GM19463 (cell line): ENCODE measurements at regions not wholly inside any gene's neighbourhood (a gene's known extent, or its start where the extent isn't known, plus 50 kb on each side); places are given as distances from the start of the nearest gene placed in this dataset.

Experiments
- ATAC-seq: cut with Tn5 transposase; IDR thresholded peaks from one replicate; pipeline ENCODE4 v1.9.1; 2021; ENCODE audit warnings: mild to moderate bottlenecking, moderate library complexity; ENCODE audit not compliant: unreplicated experiment

DNA sequence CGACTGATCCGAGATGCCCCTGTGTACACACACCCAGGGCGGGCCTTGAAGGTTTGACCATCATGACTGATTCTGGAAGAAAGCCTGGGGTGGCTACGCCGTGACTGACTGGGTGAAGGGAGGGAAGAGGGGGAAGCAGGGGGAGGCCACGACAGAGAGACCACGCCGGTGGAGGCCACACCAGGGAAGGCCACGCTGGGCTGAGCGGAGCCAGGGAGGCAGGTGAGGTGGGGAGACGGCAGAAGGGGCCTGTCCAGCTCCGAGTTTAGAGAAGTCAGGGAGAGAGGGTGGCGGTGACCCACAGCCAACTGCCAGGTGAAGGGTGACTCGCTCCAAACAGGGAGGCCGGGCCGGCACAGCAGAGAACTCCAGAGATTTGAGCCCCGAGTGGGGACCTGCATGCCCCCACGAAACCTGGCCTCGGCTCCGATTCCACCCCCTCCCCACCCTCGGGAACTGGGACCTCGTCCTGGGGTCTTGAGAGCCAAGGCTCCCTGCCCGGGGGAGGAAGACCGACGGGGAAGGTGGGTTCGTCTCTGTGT, 102.6 kb downstream of the PTPRS start:
- no peak for ATAC-seq

DNA sequence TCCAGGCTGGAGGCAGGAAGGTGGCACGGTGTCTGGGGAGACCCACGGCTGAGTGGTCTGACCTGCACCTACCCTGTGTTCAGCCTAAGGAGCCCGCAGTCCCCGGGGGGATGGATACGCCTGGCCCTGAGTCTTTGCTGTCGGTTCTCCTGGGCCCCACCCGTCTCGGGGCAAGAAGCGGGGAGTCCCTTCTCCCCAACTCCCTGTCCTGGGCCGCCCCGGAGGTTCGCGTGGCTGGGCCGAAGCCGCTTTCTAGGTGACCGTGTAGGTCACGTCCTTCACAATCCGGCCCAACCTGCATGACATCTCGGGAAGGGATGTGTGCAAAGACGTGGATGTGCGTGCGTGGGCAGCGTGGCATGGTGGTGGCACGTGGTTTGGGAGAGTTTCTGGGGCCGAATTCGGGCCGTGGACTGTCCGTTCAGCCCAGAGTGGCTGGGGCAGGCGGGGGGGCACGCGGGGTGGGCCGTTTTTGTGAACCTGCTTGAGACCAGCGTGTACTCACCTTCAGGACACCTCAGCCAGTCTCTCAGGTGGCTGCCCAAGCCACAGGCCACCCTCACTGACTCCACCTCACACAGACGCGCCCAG, 103.3 kb downstream of the PTPRS start:
- ATAC-seq: no peak

DNA sequence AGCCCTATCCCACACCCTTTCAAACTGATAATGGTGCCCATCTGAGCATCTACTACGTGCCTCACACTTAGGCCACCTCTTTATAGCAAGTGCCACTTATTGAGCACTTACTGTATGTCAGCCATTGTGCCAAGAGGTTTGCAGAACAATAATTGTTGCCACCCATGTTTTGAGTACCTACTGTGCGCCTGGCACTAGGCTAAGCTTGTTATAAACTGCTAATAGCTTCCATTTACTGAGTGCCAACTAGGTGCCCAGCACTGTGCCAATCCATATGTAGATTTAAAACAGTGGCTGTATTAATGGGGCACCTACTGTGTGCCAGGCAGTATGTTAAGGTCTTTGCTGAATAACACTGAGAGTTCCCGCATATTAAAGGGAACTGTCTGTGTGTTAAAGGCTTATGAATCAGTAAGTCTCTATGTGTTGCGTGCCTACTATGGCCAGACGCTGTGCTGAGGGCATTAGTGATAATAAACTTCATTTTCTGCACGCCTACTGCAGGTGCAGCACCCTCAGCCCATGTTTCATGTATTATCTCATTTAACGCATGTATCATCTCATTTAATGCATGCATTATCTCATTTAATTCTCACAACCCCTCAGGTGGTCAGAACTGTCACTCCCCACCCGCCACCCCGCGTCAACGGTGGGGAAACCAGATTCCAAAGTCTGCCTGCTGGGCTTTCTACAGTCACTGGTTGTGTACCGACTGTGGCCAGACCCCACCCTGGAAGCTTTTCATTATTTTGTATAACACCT, 105.0 kb downstream of the PTPRS start:
- no peak for ATAC-seq

DNA sequence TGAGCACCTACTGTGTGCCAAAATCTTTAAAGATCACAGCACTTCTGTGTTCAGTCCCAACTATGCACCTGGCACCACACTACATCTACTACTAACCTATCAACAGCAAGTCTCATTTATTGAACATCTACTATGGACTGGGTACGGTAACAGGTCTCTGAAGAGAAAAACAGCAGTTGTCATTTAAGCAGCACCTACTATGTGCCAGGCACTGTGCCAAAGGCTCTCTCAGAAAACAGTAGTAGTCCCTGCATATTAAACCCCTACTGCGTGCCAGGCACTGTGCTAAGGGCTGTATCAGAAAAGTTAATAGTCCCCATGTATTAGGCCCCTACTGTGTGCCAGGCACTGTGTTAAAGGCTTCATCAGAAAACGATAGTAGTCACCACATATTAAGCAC, 106.2 kb downstream of the PTPRS start:
- no peak for ATAC-seq

DNA sequence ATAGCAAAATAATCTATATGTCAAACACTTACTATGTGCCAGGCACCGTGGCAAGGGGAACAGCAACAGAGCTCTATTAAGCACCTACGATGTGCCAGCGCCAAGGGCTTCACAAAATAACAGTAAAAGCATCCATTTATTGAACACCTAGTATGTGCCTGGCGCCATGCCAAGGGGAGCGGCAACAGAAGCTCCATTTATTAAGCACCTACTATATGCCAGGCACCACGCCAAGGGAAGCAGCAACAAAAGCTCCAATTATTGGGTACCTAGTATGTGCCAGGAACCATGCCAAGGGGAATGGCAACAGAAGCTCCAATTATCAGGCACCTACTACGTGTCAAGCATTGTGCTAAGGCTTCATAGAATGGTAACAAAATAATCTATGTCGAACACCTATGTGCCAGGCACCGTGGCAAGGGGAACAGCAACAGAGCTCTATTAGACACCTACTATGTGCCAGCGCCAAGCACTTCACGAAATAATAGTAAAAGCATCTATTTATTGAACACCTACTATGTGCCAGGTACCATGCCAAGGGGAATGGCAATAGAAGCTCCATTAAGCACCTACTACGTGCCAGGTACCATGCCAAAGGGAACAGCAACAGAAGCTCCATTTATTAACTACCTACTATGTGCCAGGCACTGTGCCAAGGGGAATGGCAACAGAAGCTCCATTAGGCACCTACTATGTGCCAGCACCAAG, 107.7 kb downstream of the PTPRS start:
- ATAC-seq: no peak

DNA sequence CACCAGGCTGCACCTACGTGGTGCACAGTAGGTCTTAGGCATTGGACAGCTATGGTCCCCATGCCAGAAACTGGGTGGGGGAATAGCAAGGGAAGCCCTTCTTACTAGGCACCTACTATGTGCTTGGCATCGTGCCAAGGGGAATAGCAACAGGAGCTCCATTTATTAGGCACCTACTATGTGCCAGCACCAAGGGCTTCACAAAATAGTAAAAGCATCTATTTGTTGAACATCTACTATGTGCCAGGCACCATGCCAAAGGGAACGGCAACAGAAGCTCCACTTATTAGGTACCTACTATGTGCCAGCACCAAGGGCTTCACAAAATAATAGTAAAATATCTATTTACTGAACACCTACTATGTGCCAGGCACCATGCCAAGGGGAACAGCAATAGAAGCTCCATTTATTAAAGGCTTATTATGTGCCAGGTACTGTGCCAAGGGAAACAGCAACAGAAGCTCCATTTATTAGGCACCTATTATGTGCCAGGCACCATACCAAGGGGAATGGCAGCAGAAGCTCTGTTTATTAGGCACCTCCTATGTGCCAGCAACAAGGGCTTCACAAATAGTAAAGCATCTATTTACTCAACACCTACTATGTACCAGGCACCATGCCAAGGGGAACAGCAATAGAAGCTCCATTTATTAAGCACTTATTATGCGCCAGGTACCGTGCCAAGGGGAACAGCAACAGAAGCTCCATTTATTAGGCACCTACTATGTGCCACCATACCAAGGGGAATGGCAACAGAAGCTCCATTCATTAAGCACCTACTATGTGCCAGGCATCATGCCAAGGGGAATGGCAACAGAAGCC, 108.5 kb downstream of the PTPRS start:
- no peak for ATAC-seq

DNA sequence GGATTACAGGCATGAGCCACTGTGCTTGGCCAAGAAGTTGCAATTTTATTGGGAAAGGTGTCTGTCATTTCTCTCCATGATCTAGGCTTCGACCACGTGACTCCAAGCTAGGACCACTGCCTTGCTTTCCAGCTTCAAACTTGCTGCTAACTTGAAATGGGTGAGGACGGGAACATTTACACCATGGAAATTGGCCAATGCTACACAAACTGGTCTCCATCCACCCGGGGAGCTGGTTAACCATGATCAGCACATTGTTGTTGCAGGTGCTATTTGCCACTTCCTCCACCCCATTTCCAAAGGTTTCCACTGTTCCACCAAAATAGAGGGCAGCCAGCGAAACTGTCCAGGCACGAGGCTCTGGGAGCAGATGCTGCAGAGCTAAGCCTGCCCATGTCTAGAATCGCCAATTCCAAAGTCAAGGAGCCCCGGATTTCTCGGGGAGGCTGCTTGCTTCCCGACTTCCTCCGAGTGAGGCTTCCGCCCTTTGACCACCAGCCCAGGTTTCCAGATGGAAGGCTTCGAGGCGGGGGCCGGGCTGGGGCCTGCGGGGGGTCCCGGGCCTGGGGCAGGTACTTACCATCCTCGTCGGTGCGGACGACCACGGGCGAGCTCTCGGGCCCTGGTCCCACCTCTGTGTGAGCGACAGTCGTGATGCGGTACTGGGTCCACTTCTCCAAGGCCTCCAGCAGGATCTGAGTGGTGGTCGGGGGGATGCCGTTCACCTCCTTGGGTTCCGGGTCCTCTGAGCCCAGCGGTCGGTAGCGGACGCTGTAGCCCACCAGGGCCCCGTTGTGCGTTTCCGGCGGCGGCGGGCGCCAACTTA, 109.7 kb downstream of the PTPRS start:
- ATAC-seq: no peak

DNA sequence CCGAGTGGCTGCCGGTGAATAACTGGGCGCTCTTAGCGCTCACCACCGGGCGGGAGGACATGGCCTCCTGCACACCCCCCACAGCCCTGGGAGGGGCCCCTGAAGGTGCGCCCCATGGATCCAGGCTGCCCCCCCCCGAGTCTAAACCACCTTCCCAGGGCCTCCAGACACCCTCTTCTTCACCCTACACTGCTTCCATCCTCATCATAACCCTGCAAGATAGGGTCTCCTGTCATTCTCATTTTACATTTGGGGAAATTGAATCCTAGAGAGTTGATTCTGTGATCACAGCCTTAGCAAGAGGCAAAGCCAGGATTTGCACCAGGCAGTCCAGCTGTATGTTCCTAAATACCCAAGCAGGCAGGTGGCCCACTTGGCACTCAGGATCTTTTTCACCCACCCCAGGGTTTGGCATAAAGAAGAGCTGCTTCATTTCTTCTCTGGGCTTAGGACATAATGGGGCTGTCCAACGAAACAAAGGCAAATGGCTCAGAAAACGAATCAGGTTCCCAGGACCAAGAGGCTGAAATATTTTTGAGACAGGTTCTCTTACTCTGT, 110.8 kb downstream of the PTPRS start:
- no peak for ATAC-seq

DNA sequence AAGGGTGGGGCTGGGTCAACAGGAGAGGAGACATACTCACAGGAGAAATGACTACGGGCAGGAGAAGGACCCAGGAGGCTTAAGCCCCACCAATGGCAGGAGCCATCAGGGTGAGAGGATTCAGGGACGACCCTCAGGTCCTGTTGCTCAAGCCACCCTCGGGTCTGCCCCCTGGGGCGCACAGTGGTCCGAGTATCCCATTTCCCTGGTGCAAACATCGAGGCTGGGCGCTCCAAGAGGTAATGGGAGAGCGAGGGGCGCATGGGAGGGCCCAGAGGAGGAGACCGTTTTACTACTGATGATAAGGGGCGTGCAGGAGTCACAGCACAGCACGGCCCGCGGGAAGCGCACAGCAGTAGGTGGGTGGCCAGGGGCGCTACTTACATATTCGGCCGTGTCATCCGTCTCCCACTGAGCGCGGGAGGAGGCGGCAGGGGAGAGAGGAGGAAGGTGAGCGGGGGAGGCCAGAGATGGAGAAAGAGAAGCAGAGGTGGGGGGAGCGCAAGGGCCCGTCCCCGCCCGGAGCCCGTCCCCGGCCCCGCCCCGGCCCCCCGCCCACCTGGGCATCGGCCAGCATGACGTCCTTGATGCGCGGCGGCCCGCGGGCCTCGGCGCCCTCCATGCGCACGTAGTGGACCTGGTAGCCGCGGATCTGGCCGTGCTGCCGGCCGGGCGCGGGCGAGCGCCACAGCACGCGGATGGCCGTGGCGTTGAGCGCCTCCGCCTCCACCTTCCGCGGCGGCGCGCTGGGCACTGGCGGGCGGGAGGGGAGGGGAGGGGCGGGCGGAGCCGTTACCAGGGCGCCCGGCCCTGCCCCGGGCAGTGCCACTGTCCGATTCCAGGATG, 111.5 kb downstream of the PTPRS start:
- ATAC-seq: no peak

DNA sequence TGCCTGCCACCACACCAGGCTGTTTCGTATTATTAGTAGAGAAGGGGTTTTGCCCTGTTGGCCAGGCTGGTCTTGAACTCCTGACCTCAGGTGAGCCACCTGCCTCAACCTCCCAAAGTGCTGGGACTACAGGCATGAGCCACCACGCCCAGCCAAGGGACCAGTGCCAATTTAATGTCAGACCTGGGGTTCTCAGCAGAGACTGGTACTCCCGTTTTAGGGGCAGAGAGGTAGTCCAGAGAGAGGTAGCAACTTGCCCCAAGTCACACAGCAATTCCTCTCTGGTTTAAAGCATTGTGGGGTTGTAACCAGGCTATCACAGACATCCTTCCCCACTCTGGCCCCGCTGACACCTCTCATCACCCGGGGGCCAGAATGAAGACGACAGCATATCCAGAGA, 112.1 kb downstream of the PTPRS start:
- no peak for ATAC-seq

DNA sequence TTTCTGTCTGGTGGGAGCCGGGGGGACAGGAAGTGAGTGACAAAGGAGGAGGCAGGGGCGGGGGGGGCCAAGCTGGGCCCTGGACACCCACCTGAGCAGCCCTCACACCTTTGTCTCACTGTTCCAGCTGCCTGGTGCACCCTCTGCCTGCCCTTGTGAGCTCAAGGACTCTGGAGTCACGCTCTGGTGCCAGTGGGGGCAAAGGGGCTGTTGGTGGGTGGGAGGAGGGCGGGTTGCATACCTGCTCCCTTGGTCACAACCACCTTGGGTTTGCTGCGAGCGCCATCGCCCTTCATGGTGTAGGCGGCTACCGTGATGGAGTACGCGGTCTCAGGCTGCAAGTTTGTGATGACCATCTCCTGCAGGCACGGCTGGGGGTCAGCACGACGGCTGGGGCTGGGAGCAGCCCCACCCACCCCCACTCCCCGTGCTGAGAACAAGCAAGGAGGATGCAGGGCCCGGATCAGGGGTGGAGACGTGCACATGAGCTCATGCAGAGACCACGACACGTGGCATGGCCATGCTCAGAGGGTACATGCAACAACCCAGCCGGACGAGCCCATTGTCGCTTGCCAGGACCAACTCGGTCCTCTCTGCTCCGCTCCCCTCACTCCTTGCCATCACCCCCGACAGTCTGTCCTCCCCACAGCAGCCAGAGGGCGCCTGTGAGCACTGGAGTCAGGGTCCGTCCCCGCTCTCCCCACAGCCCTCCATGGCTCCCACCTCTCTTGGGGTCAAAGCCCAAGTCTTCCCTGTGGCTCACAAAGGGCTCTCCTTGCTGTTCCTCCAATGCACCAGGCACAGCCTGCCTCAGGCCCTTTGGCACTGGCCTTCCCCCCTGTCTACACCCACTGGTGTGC, 114.9 kb downstream of the PTPRS start:
- ATAC-seq: no peak

DNA sequence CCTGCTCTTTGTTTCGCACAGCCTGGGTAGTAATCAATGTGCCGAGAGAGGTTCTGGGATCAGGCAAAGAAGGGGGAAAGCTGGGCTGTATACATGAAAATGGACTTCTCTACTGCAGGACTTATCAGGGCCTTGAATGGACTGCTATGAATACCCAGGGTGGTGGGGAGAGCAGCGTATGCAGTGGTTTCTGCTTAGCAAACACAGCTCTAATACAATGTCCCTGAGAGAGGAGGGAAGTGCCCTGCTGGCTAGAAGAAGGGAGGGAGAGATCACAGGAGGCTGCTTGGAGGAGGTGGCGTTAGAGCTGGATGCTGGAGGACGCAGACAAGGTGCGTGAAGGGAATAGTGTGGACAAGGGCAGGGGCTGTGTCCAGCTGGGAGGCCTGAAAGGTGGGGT, 116.1 kb downstream of the PTPRS start:
- ATAC-seq: no peak

DNA sequence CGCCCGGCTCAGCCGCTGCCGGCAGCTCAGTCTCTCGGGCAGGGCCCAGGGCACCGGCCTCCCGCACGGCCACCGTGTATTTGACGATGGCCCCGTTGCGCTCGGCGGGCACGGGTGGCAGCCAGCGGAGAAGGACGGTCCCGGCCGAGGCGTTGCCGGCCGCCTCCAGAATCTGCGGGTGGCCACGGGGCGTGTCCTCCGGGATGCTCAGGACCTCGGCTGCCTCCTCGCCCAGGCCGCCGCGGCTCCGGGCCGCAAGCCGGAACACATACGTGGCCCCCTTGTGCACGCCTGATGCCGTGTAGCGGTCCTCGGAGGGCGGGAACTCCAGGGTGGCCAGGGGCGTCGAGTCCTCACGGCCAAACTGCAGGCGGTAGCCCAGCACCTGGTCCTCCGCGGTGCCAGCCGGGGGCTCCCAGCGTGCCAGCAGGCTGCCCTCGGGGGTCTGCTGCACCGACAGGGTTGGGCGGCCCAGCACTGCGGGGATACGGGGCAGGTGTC, 117.7 kb downstream of the PTPRS start:
- no peak for ATAC-seq

DNA sequence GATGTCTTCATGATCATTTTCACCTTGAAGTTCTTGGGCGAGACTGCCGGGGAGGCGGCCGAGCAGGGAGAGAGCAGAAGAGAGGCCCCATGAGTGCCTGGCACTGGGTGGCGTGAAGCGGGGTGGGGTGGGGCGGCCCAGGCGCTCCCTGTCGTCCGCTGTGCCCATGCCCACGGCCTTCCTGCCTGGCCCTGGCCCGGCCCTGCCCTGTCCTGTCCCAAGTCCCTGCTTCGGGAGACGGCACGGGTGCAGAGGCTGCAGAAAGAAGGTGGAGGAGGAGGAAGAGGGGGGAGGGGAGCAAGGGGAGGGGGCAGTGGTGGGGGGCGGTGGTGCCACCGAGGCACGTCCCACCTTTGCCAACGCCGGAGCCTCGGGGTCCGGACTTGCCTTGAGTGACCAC, 118.4 kb downstream of the PTPRS start:
- no peak for ATAC-seq

DNA sequence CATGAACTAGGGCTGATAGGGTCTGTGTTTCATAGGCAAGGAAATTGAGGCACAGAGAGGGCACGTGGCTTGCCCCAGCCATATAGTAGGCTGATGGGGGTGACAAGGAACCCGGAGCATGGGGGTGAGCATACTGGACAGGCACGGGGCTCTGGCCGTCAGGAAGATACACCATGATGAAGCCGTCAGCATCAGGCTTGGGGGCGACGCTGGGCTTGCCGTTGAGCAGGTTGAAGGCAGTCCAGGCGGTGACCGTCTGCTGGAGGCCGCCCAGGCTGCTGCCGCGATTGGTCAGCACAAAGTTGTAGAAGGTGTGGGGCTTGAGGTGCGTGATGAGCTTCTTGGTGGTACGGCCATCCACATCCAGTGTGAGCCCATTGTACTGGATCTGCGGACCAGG, 119.7 kb downstream of the PTPRS start:
- no peak for ATAC-seq

DNA sequence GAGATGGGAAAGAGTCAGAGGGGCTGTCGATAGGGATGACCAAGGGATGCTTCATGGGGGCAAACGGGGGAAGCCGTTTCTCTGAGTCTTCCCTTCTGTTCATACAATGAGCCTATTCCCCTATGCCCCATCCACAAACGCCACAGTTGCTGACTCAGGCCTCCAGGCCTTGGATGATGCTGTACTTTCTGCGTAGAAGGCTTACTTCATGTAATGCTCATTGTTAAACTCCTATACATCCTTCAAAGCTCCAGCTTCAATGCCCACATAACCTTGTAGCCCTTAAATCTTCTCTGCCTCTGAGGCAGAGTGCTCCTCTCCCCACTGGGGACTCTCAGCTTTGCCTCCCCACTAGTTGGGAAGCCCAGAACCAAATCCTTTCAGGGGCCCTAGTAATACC, 120.3 kb downstream of the PTPRS start:
- no peak for ATAC-seq

DNA sequence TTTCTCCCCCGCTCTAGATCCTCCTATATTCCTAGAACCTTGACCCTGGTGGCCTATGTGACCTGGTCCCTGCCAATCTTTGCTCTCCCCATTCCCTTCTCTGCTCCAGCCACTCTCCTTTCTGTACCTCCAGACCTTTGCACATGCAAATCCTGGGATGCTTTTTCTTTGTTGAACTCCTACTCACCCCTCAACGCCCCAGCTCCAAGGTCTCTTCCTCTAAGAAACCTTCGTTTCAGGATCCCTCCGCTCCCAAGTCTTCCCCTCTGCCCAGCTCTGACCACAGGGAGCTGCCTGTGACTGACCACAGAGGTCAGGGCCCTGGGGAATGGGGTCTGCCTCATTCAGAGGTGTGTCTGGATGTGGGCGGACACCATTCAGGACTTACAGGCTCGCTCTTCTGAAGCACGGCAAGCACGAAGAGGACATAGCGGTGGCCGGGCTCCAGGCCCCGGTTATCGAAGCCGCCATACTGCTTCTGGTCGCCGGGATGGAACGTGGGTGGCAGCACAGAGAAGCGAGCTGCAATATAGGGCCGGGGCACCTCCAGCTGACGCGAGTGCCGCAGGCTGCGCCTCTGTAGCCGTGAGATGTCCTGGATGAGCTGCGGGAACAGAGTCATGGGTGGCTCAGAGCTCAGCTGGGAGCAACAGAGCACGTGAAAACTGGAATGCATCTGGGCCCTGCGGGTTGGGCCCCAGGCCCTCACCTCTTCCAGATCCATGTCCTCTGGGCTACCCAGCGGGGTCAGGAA, 120.9 kb downstream of the PTPRS start:
- ATAC-seq: no peak
